Ishikawa (cell line): ENCODE measurements at regions not wholly inside any gene's neighbourhood (a gene's known extent, or its start where the extent isn't known, plus 50 kb on each side); places are given as distances from the start of the nearest gene placed in this dataset.

Source experiments
- CREB1 ChIP-seq: IDR thresholded peaks from 2 replicates; pipeline ENCODE4 v1.6.1; 2012; ENCODE audit warnings: low read depth
- EGR1 ChIP-seq: IDR thresholded peaks from 2 replicates; pipeline ENCODE4 v1.6.1; 2012
- EP300 ChIP-seq: IDR thresholded peaks from 2 replicates; pipeline ENCODE4 v1.6.1; 2012; ENCODE audit warnings: borderline replicate concordance
- FOXM1 ChIP-seq: IDR thresholded peaks from 2 replicates; pipeline ENCODE4 v1.6.1; 2012; ENCODE audit warnings: low read depth, borderline replicate concordance
- MAX ChIP-seq: IDR thresholded peaks from 2 replicates; pipeline ENCODE4 v1.6.1; 2012
- RAD21 ChIP-seq: IDR thresholded peaks from 2 replicates; pipeline ENCODE4 v1.6.1; 2012; ENCODE audit warnings: low read depth
- REST ChIP-seq: IDR thresholded peaks from 2 replicates; pipeline ENCODE4 v1.6.1; 2012; ENCODE audit warnings: low read depth, mild to moderate bottlenecking
- TEAD4 ChIP-seq: IDR thresholded peaks from 2 replicates; pipeline ENCODE4 v1.6.1; 2012
- ZBTB7A ChIP-seq: IDR thresholded peaks from 2 replicates; pipeline ENCODE4 v1.6.1; 2012; ENCODE audit warnings: low read depth

DNA sequence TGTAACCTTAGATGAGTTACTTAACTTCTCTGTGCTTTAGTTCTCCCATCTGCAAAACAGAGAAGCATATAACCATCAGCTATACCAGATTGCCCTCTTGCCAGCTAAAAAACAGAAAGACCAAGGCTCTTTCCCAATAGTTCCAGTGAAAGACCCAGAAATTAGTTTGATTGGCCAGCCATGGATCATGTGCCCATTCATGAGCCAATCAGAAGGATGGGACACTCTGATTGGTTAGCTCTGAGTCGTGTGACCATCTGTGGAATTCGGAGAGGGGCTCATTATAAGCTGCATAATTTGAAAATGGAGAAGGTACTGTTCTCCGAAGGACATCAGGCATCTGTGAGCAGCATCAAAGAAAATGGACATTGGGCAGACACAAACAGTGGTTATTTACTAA lies 155.2 kb downstream of the ABCC12 start:
- no peak for TF ChIP-seq EP300
- TF ChIP-seq CREB1: no peak
- TF ChIP-seq REST: no peak
- TF ChIP-seq MAX: no peak
- no peak for TF ChIP-seq ZBTB7A
- TF ChIP-seq RAD21: no peak
- no peak for TF ChIP-seq EGR1
- no peak for TF ChIP-seq FOXM1
- TF ChIP-seq TEAD4: no peak
